ENCODE measurements at regions not wholly inside any gene's neighbourhood (a gene's known extent, or its start where the extent isn't known, plus 50 kb on each side); places are given as distances from the start of the nearest gene placed in this dataset.

DNA sequence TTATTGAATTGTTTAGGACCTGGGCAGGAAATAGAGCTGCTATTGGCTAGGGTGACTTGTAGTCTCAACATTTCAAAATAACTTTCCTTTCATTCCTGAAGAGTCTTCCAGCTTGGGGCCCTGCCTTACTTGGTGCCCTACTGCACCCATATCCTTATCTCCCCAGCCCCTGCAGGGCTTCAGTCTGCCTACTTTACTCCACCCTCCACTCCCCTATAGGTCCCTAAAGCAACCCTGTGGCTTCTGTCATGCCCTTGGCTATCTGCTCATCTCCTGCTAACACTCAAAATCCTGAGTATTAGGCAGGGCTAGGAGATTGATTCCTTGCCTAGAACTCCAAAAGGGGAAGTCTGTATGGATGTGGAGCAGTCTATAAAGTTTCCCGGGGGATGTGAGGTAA is 57.6 kb upstream of the PRKG2 start:
- no peak overlapping the region for H3K4me3 ChIP-seq (ENCODE audit: low read depth, low read length)
- DNase-seq (ENCODE audit: low read depth): no peak
- TF ChIP-seq, protein P1, sequence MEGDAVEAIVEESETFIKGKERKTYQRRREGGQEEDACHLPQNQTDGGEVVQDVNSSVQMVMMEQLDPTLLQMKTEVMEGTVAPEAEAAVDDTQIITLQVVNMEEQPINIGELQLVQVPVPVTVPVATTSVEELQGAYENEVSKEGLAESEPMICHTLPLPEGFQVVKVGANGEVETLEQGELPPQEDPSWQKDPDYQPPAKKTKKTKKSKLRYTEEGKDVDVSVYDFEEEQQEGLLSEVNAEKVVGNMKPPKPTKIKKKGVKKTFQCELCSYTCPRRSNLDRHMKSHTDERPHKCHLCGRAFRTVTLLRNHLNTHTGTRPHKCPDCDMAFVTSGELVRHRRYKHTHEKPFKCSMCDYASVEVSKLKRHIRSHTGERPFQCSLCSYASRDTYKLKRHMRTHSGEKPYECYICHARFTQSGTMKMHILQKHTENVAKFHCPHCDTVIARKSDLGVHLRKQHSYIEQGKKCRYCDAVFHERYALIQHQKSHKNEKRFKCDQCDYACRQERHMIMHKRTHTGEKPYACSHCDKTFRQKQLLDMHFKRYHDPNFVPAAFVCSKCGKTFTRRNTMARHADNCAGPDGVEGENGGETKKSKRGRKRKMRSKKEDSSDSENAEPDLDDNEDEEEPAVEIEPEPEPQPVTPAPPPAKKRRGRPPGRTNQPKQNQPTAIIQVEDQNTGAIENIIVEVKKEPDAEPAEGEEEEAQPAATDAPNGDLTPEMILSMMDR (IDR thresholded peaks at IDR 0.05; ENCODE audit: low read depth, low read length, missing control alignments): no peak
- in situ Hi-C loops (cut with HindIII; ENCODE audit: low sequenced_read_pairs): no loop called here

All from astrocyte of the cerebellum (primary cell).